Psoas muscle (tissue), 7 donors: ENCODE measurements at regions not wholly inside any gene's neighbourhood (a gene's known extent, or its start where the extent isn't known, plus 50 kb on each side); places are given as distances from the start of the nearest gene placed in this dataset.
A peak's percentile ranks its signal among the peaks of the same experiment; 100 is the strongest.

ENCODE experiments used
- ATAC-seq, 4 donors: fragments of 200-7000 bp; cut with Tn5 transposase; one replicate each; pipeline ENCODE4 v1.9.1; 2020; ENCODE audit warnings: moderate library complexity in 3 of 4, mild to moderate bottlenecking in 2 of 4
- DNase-seq, 2 donors: peaks; one replicate each; pipeline ENCODE4 v3.0.0-alpha.2; 2020
- H3K27ac ChIP-seq: fragments of 200-600 bp; one replicate; pipeline ENCODE4 v1.8.0; 2022
- H3K27me3 ChIP-seq, 3 donors: fragments of 200-600 bp in 1 of 3; one replicate each; pipeline versions ENCODE4 v1.6.1 to v1.8.0; 2013 to 2022; ENCODE audit warnings: low read length in 2 of 3, mild to moderate bottlenecking in 2 of 3, moderate library complexity in 1 of 3; ENCODE audit not compliant: insufficient read depth in 3 of 3
- H3K36me3 ChIP-seq, 2 donors: fragments of 200-600 bp in 1 of 2; one replicate each; pipeline versions ENCODE4 v1.6.1 to v1.8.0; 2013 to 2022; ENCODE audit warnings: low read depth in 1 of 2, mild to moderate bottlenecking in 1 of 2, moderate library complexity in 1 of 2; ENCODE audit not compliant: insufficient read depth in 1 of 2
- H3K4me1 ChIP-seq: fragments of 200-600 bp; one replicate; pipeline ENCODE4 v1.8.0; 2022
- H3K4me3 ChIP-seq: fragments of 200-600 bp; one replicate; pipeline ENCODE4 v1.8.0; 2022; ENCODE audit warnings: mild to moderate bottlenecking
- H3K9me3 ChIP-seq: fragments of 200-600 bp; one replicate; pipeline ENCODE4 v1.8.0; 2022
- CTCF ChIP-seq: fragments of 200-600 bp; IDR thresholded peaks from one replicate; pipeline ENCODE4 v1.8.0; 2022; ENCODE audit warnings: antibody characterized with exemption
- WGBS, 3 donors: extraction: QIAGEN DNeasy Blood & Tissue Kit; methylation state at CpG; one replicate each; pipeline versions ENCODE4 v1.1.6 to v1.1.7; 2013; 5-methylcytosine and 5-hydroxymethylcytosine counted together
- intact Hi-C, 2 donors: fragments of 100-400 bp; cut with DNase I; formaldehyde crosslinking; loops; one replicate each; pipeline versions ENCODE4 v1.11.0 to v1.14.2; 2022
- donor health status: healthy with polysubstance abuse.
- donor health status: DM: no; HTN: no; CAD: no; lungs with moderate emphysema.
- donor health status: Bipolar disorder and iron deficiency.
- donor health status: healthy.
- donor health status: DM: yes; HTN: yes; CAD: no.
- donor health status: DM: no; HTN: no; CAD: no.
- donor health status: DM: yes; HTN: yes; CAD: no.

- Histone ChIP-seq H3K9me3 (no peaks in the 10 kb centered on the region), H3K4me1 (no peaks in the 10 kb centered on the region), H3K27me3 (peaks cover 0 to 2% (median 0%) of the 10 kb centered on the region in 3 donors), H3K36me3 (no peaks in the 10 kb centered on the region), H3K4me3 (no peak overlapping the region), H3K27ac (no peak overlapping the region)
- no peak for ATAC-seq
- no peak for TF ChIP-seq CTCF
- intact Hi-C loops = no loop called here
- WGBS, 3 donors = 95 to 96% (median 95%) methylated on average over 11 of the region's 11 CpGs
- DNase-seq = no peak
Observed at GRCh38 chr13:22112956-22113745, 442.3 kb downstream of the FGF9 start.

GRCh38 chr13:22114630-22115311, 443.9 kb downstream of the FGF9 start:
- ATAC-seq (peak in 1 of 4 donors; percentile 26), DNase-seq (no peak)
- no peaks in the 10 kb centered on the region for H3K9me3 ChIP-seq
- H3K4me1 ChIP-seq = no peaks in the 10 kb centered on the region
- no peaks in the 10 kb centered on the region for H3K36me3 ChIP-seq
- TF ChIP-seq CTCF = no peak
- no peak overlapping the region for H3K27ac ChIP-seq
- intact Hi-C loops = no loop called here
- H3K4me3 ChIP-seq = no peak overlapping the region
- peaks cover 0 to 2% (median 0%) of the 10 kb centered on the region in 3 donors for H3K27me3 ChIP-seq
- 59 to 61% (median 61%) methylated on average over 9 of the region's 9 CpGs for WGBS, 3 donors

GRCh38 chr13:22118158-22118557, 447.3 kb downstream of the FGF9 start:
- ATAC-seq (no peak), DNase-seq (no peak)
- TF ChIP-seq CTCF = no peak
- 32 to 44% (median 37%) methylated on average over 3 of the region's 3 CpGs for WGBS, 3 donors
- no peaks in the 10 kb centered on the region for H3K9me3 ChIP-seq
- no peaks in the 10 kb centered on the region for H3K36me3 ChIP-seq
- no peaks in the 10 kb centered on the region for H3K27me3 ChIP-seq
- intact Hi-C loops = no loop called here
- H3K4me1 ChIP-seq = no peaks in the 10 kb centered on the region
- H3K4me3 ChIP-seq = no peak overlapping the region
- no peak overlapping the region for H3K27ac ChIP-seq

- no peak for DNase-seq
- Histone ChIP-seq H3K9me3 (no peaks in the 10 kb centered on the region), H3K4me1 (no peaks in the 10 kb centered on the region), H3K36me3 (no peaks in the 10 kb centered on the region), H3K27me3 (no peaks in the 10 kb centered on the region), H3K4me3 (no peak overlapping the region), H3K27ac (no peak overlapping the region)
- no peak for TF ChIP-seq CTCF
- WGBS, 3 donors = 60 to 71% (median 71%) methylated on average over 7 of the region's 7 CpGs
- intact Hi-C loops = no loop called here
- ATAC-seq = no peak
Observed at GRCh38 chr13:22120646-22121045, 449.8 kb downstream of the FGF9 start.
